ENCODE measurements at regions not wholly inside any gene's neighbourhood (a gene's known extent, or its start where the extent isn't known, plus 50 kb on each side); places are given as distances from the start of the nearest gene placed in this dataset.

DNA sequence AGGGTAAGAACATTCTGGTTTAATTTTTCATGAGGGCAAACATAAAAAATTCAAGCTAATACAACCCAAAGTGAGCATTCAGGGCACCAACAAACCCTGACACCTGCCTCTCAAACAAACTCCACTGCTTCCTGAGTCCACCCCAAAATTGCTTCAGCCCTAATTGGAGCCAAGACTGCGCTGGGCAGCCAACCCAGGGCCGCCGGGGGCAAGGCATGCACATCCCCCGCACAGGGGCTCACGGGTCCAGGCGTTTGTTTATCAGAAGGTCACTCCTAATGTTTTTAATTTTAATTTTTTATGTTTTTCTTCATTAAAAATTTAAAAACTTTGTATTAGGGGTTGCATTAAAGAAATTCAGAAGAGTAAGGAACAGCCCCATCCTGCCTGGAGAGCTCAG lies 459.1 kb upstream of the CDH4 start:
- Histone ChIP-seq H3K9ac (ENCODE audit: low read length) (no peak overlapping the region), H3K9me2 (replicated peaks; ENCODE audit: insufficient read depth, low read length) (no peaks in the 10 kb centered on the region), H3K27me3 (replicated peaks; ENCODE audit: insufficient read depth, low read length) (no peaks in the 10 kb centered on the region), H3K4me2 (ENCODE audit: low read depth, low read length) (no peak overlapping the region), H3K79me2 (ENCODE audit: low read length) (no peaks in the 10 kb centered on the region), H4K20me1 (ENCODE audit: insufficient read depth, low read length) (no peaks in the 10 kb centered on the region), H3K4me1 (ENCODE audit: low read length) (no peaks in the 10 kb centered on the region), H3K4me3 (ENCODE audit: low read length) (no peak overlapping the region), H3K27ac (ENCODE audit: low read length) (no peak overlapping the region), H2AFZ (ENCODE audit: low read length) (no peak overlapping the region), H3K36me3 (replicated peaks; ENCODE audit: insufficient read depth, low read length) (no peaks in the 10 kb centered on the region), H3K9me3 (replicated peaks; ENCODE audit: insufficient read depth, low read length) (no peaks in the 10 kb centered on the region), H3F3A (ENCODE audit: insufficient read depth, low read length) (no peaks in the 10 kb centered on the region)
- TF ChIP-seq, protein P1, sequence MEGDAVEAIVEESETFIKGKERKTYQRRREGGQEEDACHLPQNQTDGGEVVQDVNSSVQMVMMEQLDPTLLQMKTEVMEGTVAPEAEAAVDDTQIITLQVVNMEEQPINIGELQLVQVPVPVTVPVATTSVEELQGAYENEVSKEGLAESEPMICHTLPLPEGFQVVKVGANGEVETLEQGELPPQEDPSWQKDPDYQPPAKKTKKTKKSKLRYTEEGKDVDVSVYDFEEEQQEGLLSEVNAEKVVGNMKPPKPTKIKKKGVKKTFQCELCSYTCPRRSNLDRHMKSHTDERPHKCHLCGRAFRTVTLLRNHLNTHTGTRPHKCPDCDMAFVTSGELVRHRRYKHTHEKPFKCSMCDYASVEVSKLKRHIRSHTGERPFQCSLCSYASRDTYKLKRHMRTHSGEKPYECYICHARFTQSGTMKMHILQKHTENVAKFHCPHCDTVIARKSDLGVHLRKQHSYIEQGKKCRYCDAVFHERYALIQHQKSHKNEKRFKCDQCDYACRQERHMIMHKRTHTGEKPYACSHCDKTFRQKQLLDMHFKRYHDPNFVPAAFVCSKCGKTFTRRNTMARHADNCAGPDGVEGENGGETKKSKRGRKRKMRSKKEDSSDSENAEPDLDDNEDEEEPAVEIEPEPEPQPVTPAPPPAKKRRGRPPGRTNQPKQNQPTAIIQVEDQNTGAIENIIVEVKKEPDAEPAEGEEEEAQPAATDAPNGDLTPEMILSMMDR (IDR thresholded peaks at IDR 0.05; ENCODE audit: low read length): no peak
- TF ChIP-seq EZH2 (optimal IDR thresholded peaks at IDR 0.05; ENCODE audit: low read depth, low read length) (no peak), EZH2phosphoT487 (IDR thresholded peaks at IDR 0.05; ENCODE audit: low read length) (no peak)
- DNase-seq: no peak

DNA sequence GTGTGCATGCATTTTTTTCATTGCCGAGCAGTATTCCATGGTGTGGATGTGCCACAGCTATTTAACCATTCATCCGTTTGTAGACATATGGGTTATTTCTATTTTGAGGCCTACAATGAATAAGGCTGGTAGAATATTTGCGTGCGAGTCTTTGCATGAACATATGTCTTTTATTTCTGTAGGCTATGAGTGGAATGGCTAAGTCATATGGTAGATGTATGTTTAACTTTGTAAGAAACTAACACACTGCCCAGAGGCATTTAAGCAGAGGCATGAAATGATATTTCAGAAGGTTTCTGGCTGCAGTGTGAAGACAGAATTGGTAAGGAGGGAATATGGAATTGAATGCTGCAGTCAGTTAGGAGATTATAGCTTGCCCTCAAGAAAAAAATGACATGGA lies 457.4 kb upstream of the CDH4 start:
- DNase-seq: no peak
- Histone ChIP-seq H3K36me3 (replicated peaks; ENCODE audit: insufficient read depth, low read length) (no peaks in the 10 kb centered on the region), H3K9me2 (replicated peaks; ENCODE audit: insufficient read depth, low read length) (no peaks in the 10 kb centered on the region), H3K9me3 (replicated peaks; ENCODE audit: insufficient read depth, low read length) (no peaks in the 10 kb centered on the region), H4K20me1 (ENCODE audit: insufficient read depth, low read length) (no peaks in the 10 kb centered on the region), H3K27me3 (replicated peaks; ENCODE audit: insufficient read depth, low read length) (no peaks in the 10 kb centered on the region), H2AFZ (ENCODE audit: low read length) (no peak overlapping the region), H3K9ac (ENCODE audit: low read length) (no peak overlapping the region), H3K4me3 (ENCODE audit: low read length) (no peak overlapping the region), H3K4me1 (ENCODE audit: low read length) (no peaks in the 10 kb centered on the region), H3K27ac (ENCODE audit: low read length) (no peak overlapping the region), H3K4me2 (ENCODE audit: low read depth, low read length) (no peak overlapping the region), H3F3A (ENCODE audit: insufficient read depth, low read length) (no peaks in the 10 kb centered on the region), H3K79me2 (ENCODE audit: low read length) (no peaks in the 10 kb centered on the region)
- TF ChIP-seq EZH2phosphoT487 (IDR thresholded peaks at IDR 0.05; ENCODE audit: low read length): no peak
- TF ChIP-seq, protein P1 (IDR thresholded peaks at IDR 0.05; ENCODE audit: low read length): no peak
- TF ChIP-seq EZH2 (optimal IDR thresholded peaks at IDR 0.05; ENCODE audit: low read depth, low read length): no peak

- H3F3A ChIP-seq (ENCODE audit: insufficient read depth, low read length): no peaks in the 10 kb centered on the region
- H3K79me2 ChIP-seq (ENCODE audit: low read length): no peaks in the 10 kb centered on the region
- no peaks in the 10 kb centered on the region for H3K9me3 ChIP-seq (replicated peaks; ENCODE audit: insufficient read depth, low read length)
- H3K36me3 ChIP-seq (replicated peaks; ENCODE audit: insufficient read depth, low read length): no peaks in the 10 kb centered on the region
- H3K4me2 ChIP-seq (ENCODE audit: low read depth, low read length): no peak overlapping the region
- no peaks in the 10 kb centered on the region for H4K20me1 ChIP-seq (ENCODE audit: insufficient read depth, low read length)
- H2AFZ ChIP-seq (ENCODE audit: low read length): no peak overlapping the region
- no peak overlapping the region for H3K4me3 ChIP-seq (ENCODE audit: low read length)
- no peak for DNase-seq
- no peaks in the 10 kb centered on the region for H3K27me3 ChIP-seq (replicated peaks; ENCODE audit: insufficient read depth, low read length)
- TF ChIP-seq, protein P1 (IDR thresholded peaks at IDR 0.05; ENCODE audit: low read length): no peak
- no peak for TF ChIP-seq EZH2 (optimal IDR thresholded peaks at IDR 0.05; ENCODE audit: low read depth, low read length)
- no peak for TF ChIP-seq EZH2phosphoT487 (IDR thresholded peaks at IDR 0.05; ENCODE audit: low read length)
- H3K9me2 ChIP-seq (replicated peaks; ENCODE audit: insufficient read depth, low read length): no peaks in the 10 kb centered on the region
- H3K9ac ChIP-seq (ENCODE audit: low read length): no peak overlapping the region
- H3K4me1 ChIP-seq (ENCODE audit: low read length): no peaks in the 10 kb centered on the region
- H3K27ac ChIP-seq (ENCODE audit: low read length): no peak overlapping the region
Measured at GRCh38 chr20:60795651-60796050, 456.4 kb upstream of the CDH4 start.
